Mucosa of rectum (tissue), 2 donors: ENCODE measurements at regions not wholly inside any gene's neighbourhood (a gene's known extent, or its start where the extent isn't known, plus 50 kb on each side); places are given as distances from the start of the nearest gene placed in this dataset.

Experiments
- H3K27ac ChIP-seq, 2 donors: one replicate each; pipeline ENCODE4 v1.7.0; 2013; ENCODE audit warnings: inconsistent platforms in 2 of 2, low read depth in 2 of 2, low read length in 2 of 2
- H3K27me3 ChIP-seq, 2 donors: one replicate each; pipeline ENCODE4 v1.7.0; 2013; ENCODE audit warnings: low read length in 2 of 2; ENCODE audit not compliant: control insufficient read depth in 2 of 2, insufficient read depth in 2 of 2
- H3K36me3 ChIP-seq, 2 donors: one replicate each; pipeline ENCODE4 v1.7.0; 2013; ENCODE audit warnings: low read length in 2 of 2; ENCODE audit not compliant: control insufficient read depth in 2 of 2, insufficient read depth in 2 of 2
- H3K4me1 ChIP-seq, 2 donors: one replicate each; pipeline ENCODE4 v1.7.0; 2013; ENCODE audit warnings: low read length in 2 of 2, mild to moderate bottlenecking in 1 of 2; ENCODE audit not compliant: control insufficient read depth in 2 of 2, insufficient read depth in 2 of 2
- H3K4me3 ChIP-seq, 2 donors: one replicate each; pipeline ENCODE4 v1.7.0; 2013; ENCODE audit warnings: low read length in 2 of 2
- H3K9ac ChIP-seq, 2 donors: one replicate each; pipeline ENCODE4 v1.7.0; 2013; ENCODE audit warnings: low read length in 2 of 2, low read depth in 1 of 2, mild to moderate bottlenecking in 1 of 2
- H3K9me3 ChIP-seq, 2 donors: one replicate each; pipeline ENCODE4 v1.7.0; 2013; ENCODE audit warnings: low read length in 2 of 2; ENCODE audit not compliant: control insufficient read depth in 2 of 2
- donor health status: healthy.
- donor health status: Normal muscosa, but diverticular disease.

DNA sequence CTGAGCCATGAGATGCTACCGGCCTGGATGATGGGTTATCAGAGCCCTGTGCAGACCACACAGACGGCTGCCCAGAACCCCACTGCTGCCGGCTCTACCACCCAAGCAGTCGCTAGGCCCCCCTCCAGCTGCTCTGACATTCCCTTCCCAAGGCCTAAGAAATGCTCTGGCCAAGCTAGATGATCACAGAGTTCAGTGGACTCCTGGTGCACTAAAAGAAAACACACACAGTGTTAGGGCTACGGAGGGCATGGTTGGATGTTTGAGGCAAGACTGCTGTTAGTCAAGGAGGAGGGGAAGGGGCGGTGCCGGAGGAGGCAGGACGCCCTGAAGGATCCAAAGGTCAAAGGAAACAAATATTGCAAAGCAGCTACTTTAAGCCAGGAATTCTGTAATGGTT lies 174.5 kb downstream of the MYCN start:
- Histone ChIP-seq H3K9me3 (no peaks in the 10 kb centered on the region), H3K36me3 (no peaks in the 10 kb centered on the region), H3K9ac (peak overlapping the region in 1 of 2 donors; percentile 19), H3K27me3 (no peaks in the 10 kb centered on the region), H3K4me1 (peaks cover 13 to 15% of the 10 kb centered on the region in 2 donors), H3K4me3 (no peak overlapping the region), H3K27ac (peak overlapping the region; percentile 56 to 58)

DNA sequence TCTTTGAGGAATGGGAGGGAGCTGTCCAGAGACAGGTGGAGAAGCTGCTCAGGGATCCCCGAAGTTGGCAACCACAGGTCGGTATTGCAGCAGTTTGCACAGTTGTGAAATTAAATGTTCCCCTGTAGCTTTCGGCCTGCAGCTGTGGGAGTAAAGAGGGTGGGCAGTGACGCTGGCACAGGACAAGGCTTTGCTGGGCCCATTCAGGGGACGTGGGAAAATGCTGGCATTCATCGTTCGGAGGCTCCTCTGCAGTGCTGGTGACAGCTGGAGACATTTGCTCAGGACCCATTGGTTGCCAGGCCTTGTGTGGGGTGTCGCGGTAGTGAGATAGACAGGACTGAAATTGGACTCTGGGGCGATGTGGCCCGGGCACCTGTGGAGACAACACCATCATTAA lies 173.7 kb downstream of the MYCN start:
- no peak overlapping the region for H3K4me3 ChIP-seq
- H3K9ac ChIP-seq = no peak overlapping the region
- no peak overlapping the region for H3K27ac ChIP-seq
- H3K9me3 ChIP-seq = no peaks in the 10 kb centered on the region
- H3K36me3 ChIP-seq = no peaks in the 10 kb centered on the region
- H3K27me3 ChIP-seq = no peaks in the 10 kb centered on the region
- H3K4me1 ChIP-seq = peaks cover 13 to 15% of the 10 kb centered on the region in 2 donors

DNA sequence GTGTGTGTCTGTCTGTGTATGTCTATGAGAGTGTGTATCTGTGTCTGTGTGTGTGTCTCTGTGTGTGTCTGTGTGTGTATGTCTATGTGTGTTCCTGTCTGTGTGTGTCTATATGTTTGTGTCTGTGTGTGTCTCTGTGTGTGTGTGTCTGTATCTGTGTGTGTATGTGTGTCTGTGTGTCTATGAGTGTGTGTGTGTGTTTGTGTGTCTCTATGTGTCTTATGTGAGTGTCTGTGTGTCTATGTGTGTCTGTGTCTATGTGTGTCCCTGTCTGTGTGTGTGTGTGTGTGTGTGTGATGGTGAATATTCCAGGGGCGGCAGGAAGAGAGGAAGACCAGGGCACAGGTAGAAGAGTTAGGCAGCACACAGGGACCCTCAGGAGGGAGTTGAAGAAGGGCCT lies 173.2 kb downstream of the MYCN start:
- Histone ChIP-seq H3K9ac (no peak overlapping the region), H3K27me3 (no peaks in the 10 kb centered on the region), H3K36me3 (no peaks in the 10 kb centered on the region), H3K4me1 (peaks cover 13 to 15% of the 10 kb centered on the region in 2 donors), H3K4me3 (no peak overlapping the region), H3K27ac (no peak overlapping the region), H3K9me3 (no peaks in the 10 kb centered on the region)

DNA sequence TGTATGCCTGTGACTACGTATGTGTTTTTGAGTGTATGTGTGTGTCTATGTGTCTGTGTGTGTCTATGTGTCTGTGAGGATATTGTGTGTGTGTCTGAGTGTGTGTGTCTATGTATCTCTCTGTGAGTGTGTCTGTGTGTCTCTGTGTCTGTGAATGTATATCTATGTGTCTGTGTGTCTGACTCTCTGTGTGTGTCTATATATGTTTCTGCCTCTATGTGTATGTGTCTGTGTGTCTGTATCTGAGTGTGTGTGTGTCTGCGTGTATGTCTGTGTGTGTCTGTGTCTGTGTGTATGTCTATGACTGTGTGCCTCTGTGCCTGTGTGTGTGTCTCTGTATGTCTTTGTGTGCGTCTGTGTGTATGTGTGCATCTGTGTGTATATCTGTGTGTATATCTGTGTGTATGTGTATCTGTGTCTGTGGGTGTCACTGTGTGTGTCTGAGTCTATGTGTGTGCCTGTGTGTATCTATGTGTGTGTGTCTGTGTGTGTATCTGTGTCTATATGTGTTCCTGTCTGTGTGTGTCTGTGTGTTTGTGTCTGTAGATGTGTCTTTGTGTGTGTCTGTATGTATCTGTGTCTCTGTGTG lies 172.7 kb downstream of the MYCN start:
- no peak overlapping the region for H3K4me3 ChIP-seq
- peaks cover 13 to 15% of the 10 kb centered on the region in 2 donors for H3K4me1 ChIP-seq
- H3K9me3 ChIP-seq = no peaks in the 10 kb centered on the region
- H3K9ac ChIP-seq = no peak overlapping the region
- no peak overlapping the region for H3K27ac ChIP-seq
- H3K36me3 ChIP-seq = no peaks in the 10 kb centered on the region
- no peaks in the 10 kb centered on the region for H3K27me3 ChIP-seq

DNA sequence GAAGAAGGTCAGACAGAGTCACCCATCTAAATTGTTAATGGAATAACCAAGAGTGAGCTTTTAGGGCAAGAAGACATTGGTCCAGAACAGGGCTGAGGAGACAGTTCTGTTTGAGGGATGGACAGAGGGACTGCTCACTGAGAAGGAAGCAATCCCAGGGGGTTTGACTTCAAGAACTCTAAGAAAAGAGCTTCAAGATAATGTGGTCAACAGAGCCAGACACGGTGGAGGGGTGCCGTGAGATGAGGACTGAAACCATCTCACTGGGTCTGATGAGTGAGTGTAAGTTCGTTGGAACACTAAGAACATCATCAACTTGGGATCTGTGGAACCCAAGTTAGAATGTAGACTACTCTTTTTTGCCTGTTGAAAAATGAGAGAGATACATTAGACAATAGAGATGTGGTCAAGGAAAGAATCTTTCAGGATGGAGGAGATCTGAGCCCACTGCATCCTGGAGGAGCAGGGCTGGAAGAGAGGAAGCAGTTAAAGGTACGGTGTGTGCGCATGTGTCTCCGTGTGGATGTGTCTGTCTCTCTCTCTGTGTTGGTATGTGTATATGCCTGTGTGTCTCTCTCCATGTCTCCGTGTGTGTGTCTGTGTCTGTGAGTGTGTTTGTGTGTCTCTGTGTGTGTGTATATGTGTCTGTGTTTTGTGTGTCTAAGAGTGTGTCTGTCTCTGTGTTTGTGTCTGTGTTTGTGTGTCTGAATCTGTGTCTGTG lies 172.1 kb downstream of the MYCN start:
- Histone ChIP-seq H3K9ac (no peak overlapping the region), H3K9me3 (no peaks in the 10 kb centered on the region), H3K4me3 (no peak overlapping the region), H3K27ac (no peak overlapping the region), H3K36me3 (no peaks in the 10 kb centered on the region), H3K27me3 (no peaks in the 10 kb centered on the region), H3K4me1 (peaks cover 13 to 15% of the 10 kb centered on the region in 2 donors)

DNA sequence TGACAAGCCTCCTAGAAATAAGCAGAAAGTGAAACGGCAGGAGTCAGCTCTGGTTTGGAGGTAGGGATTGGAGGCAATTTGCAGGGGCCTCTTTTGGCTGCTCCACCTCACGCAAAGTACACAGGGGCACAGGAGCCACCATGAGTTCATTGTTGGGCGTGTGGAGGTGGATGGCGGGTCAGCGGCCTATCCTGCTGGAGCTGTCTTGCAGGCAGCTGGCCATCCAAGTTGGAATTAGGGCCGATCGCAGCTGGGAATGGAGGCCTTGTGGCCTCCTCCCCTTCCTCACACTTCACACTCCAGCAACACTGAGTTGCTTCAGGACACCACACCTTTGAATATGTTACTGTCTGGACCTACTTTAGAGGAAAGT lies 171.5 kb downstream of the MYCN start:
- Histone ChIP-seq H3K9me3 (no peaks in the 10 kb centered on the region), H3K36me3 (no peaks in the 10 kb centered on the region), H3K4me3 (no peak overlapping the region)

DNA sequence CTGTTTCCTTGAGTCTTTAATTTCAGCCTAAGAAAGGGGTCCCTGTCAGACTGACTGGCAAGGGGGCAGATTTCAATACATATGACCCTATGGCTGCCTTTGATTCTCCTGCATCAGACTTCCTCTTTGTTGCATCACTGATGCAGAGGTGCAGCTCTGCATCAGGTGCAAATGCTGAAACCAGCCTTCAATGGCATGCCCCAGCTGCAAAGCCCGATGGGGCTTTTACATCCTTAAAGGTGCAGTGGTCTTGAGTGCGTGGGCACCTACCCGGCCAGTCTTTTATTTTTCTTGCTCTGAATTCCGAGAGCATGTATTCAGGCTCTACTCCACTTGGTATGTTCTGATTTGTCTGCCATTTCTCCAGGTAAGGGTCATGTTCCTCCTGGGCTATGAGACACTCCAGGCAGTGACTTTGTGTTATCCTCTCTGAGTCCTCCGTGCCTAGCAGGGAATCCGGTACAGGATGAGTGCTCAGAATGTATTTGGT lies 169.5 kb downstream of the MYCN start:
- Histone ChIP-seq H3K9me3 (no peaks in the 10 kb centered on the region), H3K4me3 (no peak overlapping the region), H3K4me1 (peaks cover 4 to 7% of the 10 kb centered on the region in 2 donors), H3K27me3 (no peaks in the 10 kb centered on the region), H3K9ac (no peak overlapping the region), H3K27ac (no peak overlapping the region), H3K36me3 (no peaks in the 10 kb centered on the region)

More for the DNA sequence above, 171.5 kb downstream of the MYCN start:
- H3K27ac ChIP-seq = no peak overlapping the region
- H3K4me1 ChIP-seq = peaks cover 13 to 15% of the 10 kb centered on the region in 2 donors
- no peaks in the 10 kb centered on the region for H3K27me3 ChIP-seq
- H3K9ac ChIP-seq = no peak overlapping the region

DNA sequence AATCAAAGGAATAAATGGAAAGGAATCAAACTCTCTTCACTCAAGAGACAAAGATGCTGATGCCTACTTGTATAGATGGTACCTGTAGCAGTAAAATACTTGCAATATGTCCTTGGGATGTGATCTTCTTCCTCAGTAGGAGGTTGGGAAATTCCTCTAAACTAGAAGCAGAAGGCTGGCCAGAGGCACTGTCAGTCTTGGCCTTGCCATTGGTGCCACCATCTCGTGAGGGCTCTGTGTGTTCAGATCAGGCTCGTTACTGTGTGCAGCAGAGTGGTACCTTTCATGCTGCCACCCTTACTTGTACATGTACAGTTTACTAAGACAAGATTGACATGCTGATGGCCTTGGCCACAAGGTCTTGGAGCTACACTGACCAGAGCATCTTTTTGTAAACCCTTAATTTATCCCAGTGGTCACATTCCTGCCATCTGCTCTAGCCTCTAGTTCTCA lies 169.0 kb downstream of the MYCN start:
- Histone ChIP-seq H3K36me3 (no peaks in the 10 kb centered on the region), H3K4me3 (no peak overlapping the region), H3K27me3 (no peaks in the 10 kb centered on the region), H3K9me3 (no peaks in the 10 kb centered on the region), H3K27ac (no peak overlapping the region), H3K4me1 (peaks cover 3 to 5% of the 10 kb centered on the region in 2 donors), H3K9ac (no peak overlapping the region)

DNA sequence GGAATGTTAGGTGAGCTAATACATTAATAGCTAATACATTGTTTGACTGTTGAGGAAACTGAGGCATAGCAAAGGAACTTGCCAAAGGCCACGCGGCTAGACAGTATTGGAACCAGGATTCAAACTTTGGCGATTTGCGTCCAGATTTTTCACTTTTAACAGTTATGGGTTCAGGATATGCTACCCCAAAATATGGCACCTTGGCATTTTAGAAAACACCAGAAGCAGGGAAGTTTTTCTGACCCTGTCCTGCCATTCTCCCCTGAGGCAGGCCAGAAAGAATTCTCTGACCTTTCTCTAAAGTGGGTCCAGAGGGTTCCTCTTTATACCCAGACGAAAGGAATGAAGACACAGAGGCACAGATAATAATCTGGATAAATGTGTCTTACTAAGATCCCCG lies 166.9 kb downstream of the MYCN start:
- H3K9ac ChIP-seq = no peak overlapping the region
- H3K4me1 ChIP-seq = peaks cover 9 to 15% of the 10 kb centered on the region in 2 donors
- no peak overlapping the region for H3K27ac ChIP-seq
- H3K4me3 ChIP-seq = no peak overlapping the region
- no peaks in the 10 kb centered on the region for H3K36me3 ChIP-seq
- no peaks in the 10 kb centered on the region for H3K27me3 ChIP-seq
- H3K9me3 ChIP-seq = no peaks in the 10 kb centered on the region

DNA sequence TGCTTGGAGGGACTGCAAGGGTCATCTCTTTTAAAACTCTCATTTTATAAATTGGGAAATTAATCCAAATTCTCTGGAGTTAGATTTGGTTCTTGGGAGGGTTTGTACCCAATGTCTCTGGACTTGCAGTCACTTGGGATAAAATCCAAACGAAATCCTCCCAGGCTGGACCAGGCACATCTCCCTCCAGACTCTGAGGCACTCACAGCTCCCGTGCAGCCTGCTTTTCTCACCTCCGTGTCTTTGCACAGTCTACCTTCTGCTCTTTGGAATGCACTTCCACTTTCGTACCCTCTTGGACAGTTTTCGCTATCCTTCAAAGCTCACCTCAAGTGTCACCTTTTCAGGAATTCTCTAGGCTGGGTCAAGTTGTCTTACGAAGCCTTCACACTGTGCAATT lies 166.3 kb downstream of the MYCN start:
- H3K4me1 ChIP-seq = peaks cover 9 to 15% of the 10 kb centered on the region in 2 donors
- H3K36me3 ChIP-seq = no peaks in the 10 kb centered on the region
- no peaks in the 10 kb centered on the region for H3K27me3 ChIP-seq
- no peak overlapping the region for H3K9ac ChIP-seq
- H3K9me3 ChIP-seq = no peaks in the 10 kb centered on the region
- H3K27ac ChIP-seq = no peak overlapping the region
- H3K4me3 ChIP-seq = no peak overlapping the region
